ENCODE measurements at regions not wholly inside any gene's neighbourhood (a gene's known extent, or its start where the extent isn't known, plus 50 kb on each side); places are given as distances from the start of the nearest gene placed in this dataset.

- H2BK5ac ChIP-seq (ENCODE audit: insufficient read length, low read length) = no peak overlapping the region
- no peak overlapping the region for H3K27ac ChIP-seq (ENCODE audit: insufficient read length, low read depth, low read length)
- H4K8ac ChIP-seq (replicated peaks; ENCODE audit: insufficient read length, low read depth, low read length) = no peak overlapping the region
- Mint-ChIP-seq H3K27ac (no peak overlapping the region), H3K4me3 (no peak overlapping the region), H3K4me1 (peaks cover 10 to 15% of the 10 kb centered on the region in 2 experiments), H3K36me3 (ENCODE audit: insufficient read depth in 1 of 3, low read depth in 3 of 3) (no peaks in the 10 kb centered on the region; a peak in 1 of 7 replicates), H3K27me3 (ENCODE audit: low read depth) (peaks cover 41% of the 10 kb centered on the region), H3K9me3 (no peaks in the 10 kb centered on the region)
- H3K14ac ChIP-seq (ENCODE audit: insufficient read depth, low read length) = no peak overlapping the region
- no peak overlapping the region for H3K23ac ChIP-seq (ENCODE audit: insufficient read length, low read depth, low read length)
- H4K5ac ChIP-seq (ENCODE audit: insufficient read length, low read depth, low read length) = no peak overlapping the region
- no peak overlapping the region for H2AK5ac ChIP-seq (ENCODE audit: insufficient read length, low read length)
- no peak overlapping the region for H3K4ac ChIP-seq (ENCODE audit: low read depth, low read length)
- no peak overlapping the region for H2AFZ ChIP-seq (ENCODE audit: low read length)
- H3K9me3 ChIP-seq (ENCODE audit: control insufficient read depth, low read depth, low read length) = no peaks in the 10 kb centered on the region
- H3K4me2 ChIP-seq (ENCODE audit: insufficient read depth, insufficient read length, low read length) = no peak overlapping the region
- peaks cover 4% of the 10 kb centered on the region; the same call in 1 of the 2 replicates for H3K27me3 ChIP-seq (ENCODE audit: insufficient read depth, low read length)
- no CpG with 5 or more reads among the region's 6 CpGs for WGBS (ENCODE audit: extremely low coverage, insufficient read length, low lambda C conversion rate)
- H2BK20ac ChIP-seq (ENCODE audit: low read depth, low read length, poor library complexity, severe bottlenecking) = no peak overlapping the region
- no peak overlapping the region for H2BK12ac ChIP-seq (ENCODE audit: insufficient read length, low read depth, low read length)
- no peak overlapping the region for H3K56ac ChIP-seq (ENCODE audit: insufficient read length, low read depth, low read length)
- peak; percentile 56 for DNase-seq
- H2BK120ac ChIP-seq (ENCODE audit: low read depth, low read length, poor library complexity, severe bottlenecking) = no peak overlapping the region
- no peaks in the 10 kb centered on the region for H3K79me1 ChIP-seq (ENCODE audit: insufficient read depth, low read depth, low read length, poor library complexity, severe bottlenecking)
- H4K20me1 ChIP-seq (ENCODE audit: control insufficient read depth, insufficient read depth, insufficient read length) = no peaks in the 10 kb centered on the region
- peaks cover 2% of the 10 kb centered on the region; the same call in 1 of the 2 replicates for H3K4me1 ChIP-seq (ENCODE audit: insufficient read depth, low read length)
- H4K91ac ChIP-seq (ENCODE audit: insufficient read length, low read depth, low read length) = no peak overlapping the region
- peaks cover 7% of the 10 kb centered on the region for H3K23me2 ChIP-seq (ENCODE audit: insufficient read length, low read depth, low read length, poor library complexity, severe bottlenecking)
- H3K18ac ChIP-seq (ENCODE audit: insufficient read length, low read depth, low read length) = no peak overlapping the region
- peak; percentile 31; the same call in 2 of the 3 replicates for TF ChIP-seq CTCF (conservative IDR thresholded peaks at IDR 0.05)
- no peak overlapping the region for H2BK15ac ChIP-seq (ENCODE audit: low read depth, low read length)
- no peak overlapping the region for H3K9ac ChIP-seq (ENCODE audit: extremely low read depth, insufficient read length, low read length)
- H3K79me2 ChIP-seq (ENCODE audit: insufficient read depth, low read length) = no peaks in the 10 kb centered on the region
- no peak overlapping the region for H3T11ph ChIP-seq (ENCODE audit: low read length)
Measured at GRCh38 chr9:89236955-89237573, 58.4 kb upstream of the SHC3 start.
